ENCODE measurements at regions not wholly inside any gene's neighbourhood (a gene's known extent, or its start where the extent isn't known, plus 50 kb on each side); places are given as distances from the start of the nearest gene placed in this dataset.
A peak's percentile ranks its signal among the peaks of the same experiment; 100 is the strongest.

DNA sequence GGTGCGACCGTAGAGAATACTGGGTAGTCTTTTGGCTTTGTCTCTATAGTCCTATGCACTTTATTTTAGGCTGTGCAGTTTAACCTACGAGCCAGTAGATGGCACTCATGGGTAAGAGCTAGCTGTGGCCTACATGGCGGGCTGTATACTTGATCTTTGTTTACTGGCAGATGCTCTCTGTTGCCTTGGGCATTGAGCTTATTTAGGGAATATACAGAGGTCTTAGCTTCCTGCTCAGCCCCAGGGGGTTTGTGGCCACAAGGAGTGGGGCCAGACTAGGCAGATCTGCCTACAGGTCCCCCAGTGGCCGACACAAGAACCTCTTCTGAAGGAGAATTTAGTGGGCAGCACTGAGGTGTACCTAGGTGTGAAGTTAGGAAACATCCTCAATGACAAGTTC is 227.6 kb upstream of the HDX start:
- no peaks in the 10 kb centered on the region for H3K27me3 Mint-ChIP-seq
- intact Hi-C loops (cut with DNase I, micrococcal nuclease), result loop anchor here in 1 of 2 experiments (10.0 kb wide), 1 partner anchor 315 kb away; no protein-coding TSS in a partner anchor
- H3K36me3 Mint-ChIP-seq (ENCODE audit: low read depth), result no peaks in the 10 kb centered on the region
- H3K27ac Mint-ChIP-seq, result no peak overlapping the region
- CTCF ChIA-PET, result no interaction called here
- Histone ChIP-seq H3K36me3 (ENCODE audit: insufficient read depth, low read length) (no peaks in the 10 kb centered on the region), H3K27me3 (ENCODE audit: control insufficient read depth in 1 of 2, insufficient read depth in 2 of 2, low read length in 2 of 2) (no peaks in the 10 kb centered on the region), H3K4me1 (ENCODE audit: insufficient read depth, low read length) (no peaks in the 10 kb centered on the region), H3K4me3 (ENCODE audit: low read length) (no peak overlapping the region), H3K9me3 (ENCODE audit: control insufficient read depth in 1 of 2, insufficient read depth in 1 of 2, low read length in 2 of 2) (no peaks in the 10 kb centered on the region), H3K27ac (ENCODE audit: low read depth in 1 of 2, low read length in 2 of 2) (no peak overlapping the region)
- peak in 3 of 14 experiments; percentile 8 to 19 (median 17) for DNase-seq
- POLR2A ChIA-PET, result no interaction called here
- no peaks in the 10 kb centered on the region for H3K9me3 Mint-ChIP-seq
- no peaks in the 10 kb centered on the region for H3K4me1 Mint-ChIP-seq (ENCODE audit: low read depth)
- no peak overlapping the region for H3K4me3 Mint-ChIP-seq
- no peak for ATAC-seq (ENCODE audit: poor library complexity)
- TF ChIP-seq, protein P1, sequence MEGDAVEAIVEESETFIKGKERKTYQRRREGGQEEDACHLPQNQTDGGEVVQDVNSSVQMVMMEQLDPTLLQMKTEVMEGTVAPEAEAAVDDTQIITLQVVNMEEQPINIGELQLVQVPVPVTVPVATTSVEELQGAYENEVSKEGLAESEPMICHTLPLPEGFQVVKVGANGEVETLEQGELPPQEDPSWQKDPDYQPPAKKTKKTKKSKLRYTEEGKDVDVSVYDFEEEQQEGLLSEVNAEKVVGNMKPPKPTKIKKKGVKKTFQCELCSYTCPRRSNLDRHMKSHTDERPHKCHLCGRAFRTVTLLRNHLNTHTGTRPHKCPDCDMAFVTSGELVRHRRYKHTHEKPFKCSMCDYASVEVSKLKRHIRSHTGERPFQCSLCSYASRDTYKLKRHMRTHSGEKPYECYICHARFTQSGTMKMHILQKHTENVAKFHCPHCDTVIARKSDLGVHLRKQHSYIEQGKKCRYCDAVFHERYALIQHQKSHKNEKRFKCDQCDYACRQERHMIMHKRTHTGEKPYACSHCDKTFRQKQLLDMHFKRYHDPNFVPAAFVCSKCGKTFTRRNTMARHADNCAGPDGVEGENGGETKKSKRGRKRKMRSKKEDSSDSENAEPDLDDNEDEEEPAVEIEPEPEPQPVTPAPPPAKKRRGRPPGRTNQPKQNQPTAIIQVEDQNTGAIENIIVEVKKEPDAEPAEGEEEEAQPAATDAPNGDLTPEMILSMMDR (IDR thresholded peaks at IDR 0.05), result peak; percentile 23

DNA sequence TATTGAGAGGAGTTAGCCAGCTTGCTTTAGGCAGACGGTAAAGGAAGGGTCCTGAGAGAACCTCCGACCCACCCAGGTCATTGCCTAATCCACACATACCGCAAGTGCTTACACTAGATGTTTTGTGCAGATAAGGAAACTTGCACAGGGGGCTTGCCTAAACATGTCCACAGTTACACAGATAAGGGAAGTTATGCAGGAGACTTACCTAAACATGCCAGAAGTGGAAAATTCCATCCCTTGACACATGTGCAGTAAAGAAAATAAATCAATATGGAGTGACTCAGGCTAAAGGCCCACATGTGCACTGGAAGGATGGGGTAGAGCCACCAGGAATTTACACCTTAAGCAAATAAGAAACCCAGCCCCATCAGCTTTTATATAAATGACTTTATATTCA is 232.8 kb upstream of the HDX start:
- Mint-ChIP-seq H3K4me3 (no peak overlapping the region), H3K27ac (no peak overlapping the region), H3K4me1 (ENCODE audit: low read depth) (no peaks in the 10 kb centered on the region), H3K9me3 (no peaks in the 10 kb centered on the region), H3K36me3 (ENCODE audit: low read depth) (no peaks in the 10 kb centered on the region), H3K27me3 (peaks cover 3% of the 10 kb centered on the region)
- Histone ChIP-seq H3K9me3 (ENCODE audit: control insufficient read depth in 1 of 2, insufficient read depth in 1 of 2, low read length in 2 of 2) (no peaks in the 10 kb centered on the region), H3K4me3 (ENCODE audit: low read length) (no peak overlapping the region), H3K36me3 (ENCODE audit: insufficient read depth, low read length) (no peaks in the 10 kb centered on the region), H3K27me3 (ENCODE audit: control insufficient read depth in 1 of 2, insufficient read depth in 2 of 2, low read length in 2 of 2) (no peaks in the 10 kb centered on the region), H3K4me1 (ENCODE audit: insufficient read depth, low read length) (no peaks in the 10 kb centered on the region), H3K27ac (ENCODE audit: low read depth in 1 of 2, low read length in 2 of 2) (no peak overlapping the region)
- intact Hi-C loops (cut with DNase I, micrococcal nuclease), result loop anchor here in 1 of 2 experiments (10.0 kb wide), 1 partner anchor 310 kb away; no protein-coding TSS in a partner anchor
- TF ChIP-seq, protein P1 (IDR thresholded peaks at IDR 0.05), result no peak
- DNase-seq, result no peak
- CTCF ChIA-PET, result interaction anchor here (0.7 kb wide), 1 partner anchor 355 kb away, joined by 3 read pairs; no protein-coding TSS in a partner anchor
- POLR2A ChIA-PET, result no interaction called here
- ATAC-seq (ENCODE audit: poor library complexity), result no peak

DNA sequence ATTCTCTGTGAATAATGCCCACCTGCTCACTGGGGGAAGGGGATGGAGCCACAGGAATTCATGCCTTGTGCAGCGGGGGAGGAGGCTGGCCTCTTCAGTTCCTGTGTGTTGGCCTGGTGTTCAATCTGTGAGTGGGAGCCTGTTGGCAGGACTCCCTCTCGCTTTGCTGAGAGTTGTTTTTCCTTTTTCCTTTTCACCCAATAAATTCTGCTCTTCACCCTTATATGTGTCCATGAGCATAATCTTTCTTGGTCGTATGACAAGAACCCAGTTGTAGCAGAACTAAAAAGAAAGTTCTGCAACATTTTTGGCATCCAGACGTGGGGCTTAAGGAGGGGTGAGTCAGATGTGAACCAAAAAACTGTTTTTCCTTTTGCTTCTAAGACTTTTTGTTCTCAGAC is 235.2 kb upstream of the HDX start:
- Histone ChIP-seq H3K36me3 (ENCODE audit: insufficient read depth, low read length) (no peaks in the 10 kb centered on the region), H3K4me3 (ENCODE audit: low read length) (no peak overlapping the region), H3K27me3 (ENCODE audit: control insufficient read depth in 1 of 2, insufficient read depth in 2 of 2, low read length in 2 of 2) (no peaks in the 10 kb centered on the region), H3K27ac (ENCODE audit: low read depth in 1 of 2, low read length in 2 of 2) (no peak overlapping the region), H3K9me3 (ENCODE audit: control insufficient read depth in 1 of 2, insufficient read depth in 1 of 2, low read length in 2 of 2) (no peaks in the 10 kb centered on the region), H3K4me1 (ENCODE audit: insufficient read depth, low read length) (no peaks in the 10 kb centered on the region)
- intact Hi-C loops (cut with DNase I, micrococcal nuclease), result loop anchor here in 1 of 2 experiments (10.0 kb wide), 1 partner anchor 307 kb away; no protein-coding TSS in a partner anchor
- Mint-ChIP-seq H3K4me3 (no peak overlapping the region), H3K9me3 (no peaks in the 10 kb centered on the region), H3K27me3 (peaks cover 3% of the 10 kb centered on the region), H3K27ac (no peak overlapping the region), H3K36me3 (ENCODE audit: low read depth) (no peaks in the 10 kb centered on the region), H3K4me1 (ENCODE audit: low read depth) (no peaks in the 10 kb centered on the region)
- no peak for DNase-seq
- CTCF ChIA-PET, result no interaction called here
- no peak for ATAC-seq (ENCODE audit: poor library complexity)
- TF ChIP-seq, protein P1 (IDR thresholded peaks at IDR 0.05), result no peak
- POLR2A ChIA-PET, result no interaction called here
